B cell (primary cell): ENCODE measurements at regions not wholly inside any gene's neighbourhood (a gene's known extent, or its start where the extent isn't known, plus 50 kb on each side); places are given as distances from the start of the nearest gene placed in this dataset.

Experiments used
- ATAC-seq: fragments of 200-7000 bp; cut with Tn5 transposase; one replicate; pipeline ENCODE4 v1.10.0; 2021; ENCODE audit warnings: low read depth, mild to moderate bottlenecking, moderate number of reproducible peaks, moderate library complexity
- CTCF ChIA-PET: fragments of 350-600 bp; sonication (Branson Sonifier 250); formaldehyde crosslinking; loops from one replicate; lab custom pipeline; 2021; ENCODE audit warnings: antibody characterized with exemption, inconsistent platforms; lab: Charles Lee
- POLR2A ChIA-PET: fragments of 350-600 bp; sonication (Branson Sonifier 250); formaldehyde crosslinking; loops from one replicate; lab custom pipeline; 2021; ENCODE audit warnings: antibody characterized with exemption; lab: Charles Lee
- DNase-seq: peaks from one replicate; pipeline ENCODE4 v3.0.0; 2013
- H2AFZ ChIP-seq: 2 replicates; pipeline ENCODE4 v1.6.1; 2012; ENCODE audit warnings: mild to moderate bottlenecking, low read depth, low read length; ENCODE audit not compliant: insufficient read depth, poor library complexity, severe bottlenecking
- H3K27ac ChIP-seq, 2 donors: 1 replicate in 1 of 2; 2 replicates in 1 of 2; pipeline ENCODE4 v1.5.1; 2012 to 2013; ENCODE audit warnings: low read length in 2 of 2, mild to moderate bottlenecking in 2 of 2, moderate library complexity in 1 of 2
- H3K27me3 ChIP-seq, 4 experiments: fragments of 200-600 bp in 1 of 4; sonication (generic) in 1 of 4; replicated peaks in 1 of 4; 1 replicate in 2 of 4; 2 replicates in 2 of 4; pipeline versions ENCODE4 v1.6.1 to v1.7.0; 2013 to 2016; ENCODE audit warnings: low read length in 3 of 4, mild to moderate bottlenecking in 2 of 4, mixed read lengths in 1 of 4, moderate library complexity in 1 of 4; ENCODE audit not compliant: insufficient read depth in 4 of 4, control insufficient read depth in 3 of 4; ENCODE audit errors: control extremely low read depth in 1 of 4
- H3K36me3 ChIP-seq, 2 experiments: replicated peaks in 1 of 2; 1 replicate in 1 of 2; 2 replicates in 1 of 2; pipeline versions ENCODE4 v1.6.1 to v1.7.1; 2013; ENCODE audit warnings: low read length in 1 of 2; ENCODE audit not compliant: insufficient read depth in 2 of 2, control insufficient read depth in 1 of 2; ENCODE audit errors: control extremely low read depth in 1 of 2, extremely low read depth in 1 of 2
- H3K4me1 ChIP-seq, 2 donors: fragments of 200-600 bp in 1 of 2; sonication (generic) in 1 of 2; 1 replicate in 1 of 2; 2 replicates in 1 of 2; pipeline versions ENCODE4 v1.5.1 to v1.6.1; 2013 to 2017; ENCODE audit warnings: low read length in 2 of 2; ENCODE audit not compliant: control insufficient read depth in 2 of 2, insufficient read depth in 2 of 2
- H3K4me2 ChIP-seq: replicated peaks from 2 replicates; pipeline ENCODE3; 2012; ENCODE audit warnings: mild to moderate bottlenecking, low read depth, low read length; ENCODE audit not compliant: poor library complexity, severe bottlenecking
- H3K4me3 ChIP-seq, 5 experiments: fragments of 200-600 bp in 1 of 5; sonication (generic) in 1 of 5; 1 replicate in 3 of 5; 2 replicates in 2 of 5; pipeline versions ENCODE4 v1.5.1 to v1.7.0; 2011 to 2016; ENCODE audit warnings: low read length in 4 of 5, mild to moderate bottlenecking in 4 of 5, low read depth in 2 of 5, control low read depth in 1 of 5, moderate library complexity in 1 of 5; ENCODE audit not compliant: insufficient read depth in 1 of 5; ENCODE audit errors: control extremely low read depth in 1 of 5, extremely low read depth in 1 of 5
- H3K79me2 ChIP-seq: fragments of 200-600 bp; sonication (generic); one replicate; pipeline ENCODE4 v1.6.0; 2016; ENCODE audit warnings: low read length; ENCODE audit not compliant: control insufficient read depth, insufficient read depth
- H3K9ac ChIP-seq: fragments of 200-600 bp; sonication (generic); 2 replicates; pipeline ENCODE4 v1.6.1; 2017; ENCODE audit warnings: mild to moderate bottlenecking, low read length, moderate library complexity
- H3K9me3 ChIP-seq, 3 donors: one replicate each; pipeline versions ENCODE4 v1.6.1 to v1.7.1; 2013; ENCODE audit warnings: low read length in 2 of 3; ENCODE audit not compliant: control insufficient read depth in 2 of 3, insufficient read depth in 1 of 3; ENCODE audit errors: control extremely low read depth in 1 of 3
- H4K20me1 ChIP-seq: 2 replicates; pipeline ENCODE4 v1.6.0; 2012; ENCODE audit warnings: mild to moderate bottlenecking, low read length; ENCODE audit not compliant: insufficient read depth, control insufficient read depth, poor library complexity, severe bottlenecking
- H3K27ac Mint-ChIP-seq: one replicate; pipeline ENCODE4 v1.8.0; 2021; ENCODE audit warnings: mixed read lengths
- H3K27me3 Mint-ChIP-seq: one replicate; pipeline ENCODE4 v1.8.0; 2021; ENCODE audit warnings: mixed read lengths
- H3K4me1 Mint-ChIP-seq: one replicate; pipeline ENCODE4 v1.8.0; 2021; ENCODE audit warnings: mixed read lengths
- H3K4me3 Mint-ChIP-seq: one replicate; pipeline ENCODE4 v1.8.0; 2021; ENCODE audit warnings: mixed read lengths
- H3K9me3 Mint-ChIP-seq: one replicate; pipeline ENCODE4 v1.8.0; 2022; ENCODE audit warnings: mixed read lengths; ENCODE audit not compliant: insufficient read depth
- EZH2 ChIP-seq: IDR thresholded peaks from 2 replicates; pipeline ENCODE4 v1.6.1; 2012; ENCODE audit warnings: borderline replicate concordance, low read depth, mild to moderate bottlenecking, moderate library complexity, low read length; ENCODE audit not compliant: insufficient read depth, poor library complexity, severe bottlenecking
- WGBS: methylation state at CpG from one replicate; pipeline ENCODE4 v1.1.5; 2013; ENCODE audit warnings: missing lambda C conversion rate; ENCODE audit not compliant: insufficient coverage; 5-methylcytosine and 5-hydroxymethylcytosine counted together
- intact Hi-C: fragments of 100-400 bp; cut with micrococcal nuclease; formaldehyde crosslinking; loops from one replicate; pipeline ENCODE4 v1.10.0; 2022
- TF ChIP-seq, protein P1 (sequence below): fragments of 200-600 bp; IDR thresholded peaks from one replicate; pipeline ENCODE4 v1.8.0; 2022; ENCODE audit warnings: antibody characterized with exemption, mild to moderate bottlenecking

DNA sequence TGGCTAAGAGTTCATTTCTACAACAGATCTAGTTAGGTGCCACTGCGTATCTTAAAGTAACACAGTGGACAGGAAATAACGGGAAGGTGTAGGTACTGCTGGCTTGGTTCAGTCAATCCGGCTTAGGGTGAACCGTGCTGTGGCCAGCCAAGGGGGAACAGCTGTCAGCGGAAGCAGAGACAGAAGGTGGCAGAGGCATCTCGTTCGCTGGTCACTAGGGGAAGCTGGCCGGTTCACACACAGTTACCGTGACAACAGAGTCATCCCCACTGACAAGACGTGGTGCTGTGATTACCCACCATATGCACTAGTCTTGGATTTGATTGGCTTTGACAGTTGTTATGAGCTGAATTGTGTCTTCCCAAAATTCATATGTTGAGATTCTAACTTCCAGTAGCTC, 58.8 kb upstream of the HDAC4 start:
- ATAC-seq = no peak
- Histone ChIP-seq H3K27ac (no peak overlapping the region), H3K36me3 (no peaks in the 10 kb centered on the region), H3K9ac (no peak overlapping the region), H3K4me2 (no peak overlapping the region), H3K4me1 (no peaks in the 10 kb centered on the region), H3K79me2 (no peaks in the 10 kb centered on the region), H3K27me3 (peaks cover 0 to 9% (median 0%) of the 10 kb centered on the region in 4 experiments), H4K20me1 (no peaks in the 10 kb centered on the region), H2AFZ (no peak overlapping the region), H3K4me3 (no peak overlapping the region), H3K9me3 (peaks cover 0 to 8% (median 0%) of the 10 kb centered on the region in 3 donors)
- POLR2A ChIA-PET = no interaction called here
- Mint-ChIP-seq H3K27me3 (peaks cover 25% of the 10 kb centered on the region), H3K4me1 (no peaks in the 10 kb centered on the region), H3K27ac (no peak overlapping the region), H3K9me3 (peaks cover 5% of the 10 kb centered on the region), H3K4me3 (no peak overlapping the region)
- CTCF ChIA-PET = interaction anchor here (0.6 kb wide), 1 partner anchor 244 kb away, joined by 3 read pairs; no protein-coding TSS in a partner anchor
- 86% methylated on average over 10 of the region's 10 CpGs for WGBS
- no peak for TF ChIP-seq EZH2
- TF ChIP-seq, protein P1, sequence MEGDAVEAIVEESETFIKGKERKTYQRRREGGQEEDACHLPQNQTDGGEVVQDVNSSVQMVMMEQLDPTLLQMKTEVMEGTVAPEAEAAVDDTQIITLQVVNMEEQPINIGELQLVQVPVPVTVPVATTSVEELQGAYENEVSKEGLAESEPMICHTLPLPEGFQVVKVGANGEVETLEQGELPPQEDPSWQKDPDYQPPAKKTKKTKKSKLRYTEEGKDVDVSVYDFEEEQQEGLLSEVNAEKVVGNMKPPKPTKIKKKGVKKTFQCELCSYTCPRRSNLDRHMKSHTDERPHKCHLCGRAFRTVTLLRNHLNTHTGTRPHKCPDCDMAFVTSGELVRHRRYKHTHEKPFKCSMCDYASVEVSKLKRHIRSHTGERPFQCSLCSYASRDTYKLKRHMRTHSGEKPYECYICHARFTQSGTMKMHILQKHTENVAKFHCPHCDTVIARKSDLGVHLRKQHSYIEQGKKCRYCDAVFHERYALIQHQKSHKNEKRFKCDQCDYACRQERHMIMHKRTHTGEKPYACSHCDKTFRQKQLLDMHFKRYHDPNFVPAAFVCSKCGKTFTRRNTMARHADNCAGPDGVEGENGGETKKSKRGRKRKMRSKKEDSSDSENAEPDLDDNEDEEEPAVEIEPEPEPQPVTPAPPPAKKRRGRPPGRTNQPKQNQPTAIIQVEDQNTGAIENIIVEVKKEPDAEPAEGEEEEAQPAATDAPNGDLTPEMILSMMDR = no peak
- intact Hi-C loops = no loop called here
- DNase-seq = no peak

DNA sequence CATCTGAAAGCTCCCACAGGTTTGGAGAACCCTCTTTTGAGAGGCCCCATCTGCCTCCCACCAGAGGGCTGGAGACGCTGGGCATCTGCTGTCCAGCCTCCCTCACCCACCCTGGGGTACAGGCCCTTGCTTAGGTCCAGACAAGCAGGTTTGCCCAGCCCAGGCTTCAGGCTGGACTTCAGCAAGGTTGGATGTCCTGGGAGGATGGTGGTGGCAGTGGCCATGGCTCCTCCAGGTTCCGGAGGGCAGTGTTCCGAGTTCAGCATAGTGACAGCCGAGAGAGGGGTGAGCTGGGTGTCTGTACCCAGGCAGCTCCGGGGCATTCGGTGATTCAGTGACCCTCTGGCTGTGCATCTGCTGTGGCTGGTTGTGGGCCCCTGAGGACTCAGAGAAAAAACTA, 58.2 kb upstream of the HDAC4 start:
- H3K9me3 Mint-ChIP-seq = peaks cover 8% of the 10 kb centered on the region
- H3K9ac ChIP-seq = no peak overlapping the region
- ATAC-seq (no peak), DNase-seq (no peak)
- no peak overlapping the region for H3K4me3 Mint-ChIP-seq
- CTCF ChIA-PET = no interaction called here
- peaks cover 0 to 8% (median 0%) of the 10 kb centered on the region in 3 donors for H3K9me3 ChIP-seq
- H3K27me3 Mint-ChIP-seq = peaks cover 25% of the 10 kb centered on the region
- no peak overlapping the region for H3K27ac Mint-ChIP-seq
- H3K4me3 ChIP-seq = no peak overlapping the region
- no peaks in the 10 kb centered on the region for H3K36me3 ChIP-seq
- H3K4me2 ChIP-seq = no peak overlapping the region
- intact Hi-C loops = no loop called here
- no peak overlapping the region for H2AFZ ChIP-seq
- H3K79me2 ChIP-seq = no peaks in the 10 kb centered on the region
- no peaks in the 10 kb centered on the region for H3K4me1 ChIP-seq
- no peak overlapping the region for H3K27ac ChIP-seq
- no peaks in the 10 kb centered on the region for H4K20me1 ChIP-seq
- 88% methylated on average over 6 of the region's 6 CpGs for WGBS
- POLR2A ChIA-PET = no interaction called here
- H3K4me1 Mint-ChIP-seq = no peaks in the 10 kb centered on the region
- H3K27me3 ChIP-seq = peaks cover 0 to 7% (median 0%) of the 10 kb centered on the region in 4 experiments
- TF ChIP-seq, protein P1 = no peak
- TF ChIP-seq EZH2 = no peak
